Mesendoderm (in vitro differentiated cells): ENCODE measurements at regions not wholly inside any gene's neighbourhood (a gene's known extent, or its start where the extent isn't known, plus 50 kb on each side); places are given as distances from the start of the nearest gene placed in this dataset.

Experiments
- DNase-seq: peaks from one replicate; pipeline ENCODE4 v3.0.0; 2013
- H2AK5ac ChIP-seq: 2 replicates; pipeline ENCODE4 v1.6.1; 2013; ENCODE audit warnings: low read length, inconsistent platforms
- H2BK120ac ChIP-seq: 2 replicates; pipeline ENCODE4 v1.6.1; 2013; ENCODE audit warnings: low read depth, mild to moderate bottlenecking, low read length, moderate library complexity, mixed read lengths
- H2BK15ac ChIP-seq: replicated peaks from 2 replicates; pipeline ENCODE4 v1.6.1; 2013; ENCODE audit warnings: low read depth, mild to moderate bottlenecking, moderate library complexity
- H2BK5ac ChIP-seq: 2 replicates; pipeline ENCODE4 v1.6.1; 2013; ENCODE audit warnings: low read length, inconsistent platforms
- H3K18ac ChIP-seq: 2 replicates; pipeline ENCODE4 v1.6.1; 2013; ENCODE audit warnings: mild to moderate bottlenecking, low read length, mixed read lengths
- H3K23ac ChIP-seq: one replicate; pipeline ENCODE4 v1.6.1; 2013; ENCODE audit warnings: low read length
- H3K27ac ChIP-seq: 2 replicates; pipeline ENCODE4 v1.5.1; 2013; ENCODE audit warnings: low read depth, mild to moderate bottlenecking, inconsistent platforms, low read length, moderate library complexity
- H3K27me3 ChIP-seq: 2 replicates; pipeline ENCODE4 v1.6.1; 2013; ENCODE audit warnings: low read length, control low read depth, mild to moderate bottlenecking, inconsistent platforms; ENCODE audit not compliant: insufficient read depth, poor library complexity
- H3K36me3 ChIP-seq: 2 replicates; pipeline ENCODE4 v1.6.1; 2013; ENCODE audit warnings: low read length, inconsistent platforms; ENCODE audit not compliant: control insufficient read depth, insufficient read depth
- H3K4ac ChIP-seq: one replicate; pipeline ENCODE4 v1.6.1; 2013; ENCODE audit warnings: low read depth, mild to moderate bottlenecking, low read length, moderate library complexity
- H3K4me1 ChIP-seq: 2 replicates; pipeline ENCODE4 v1.6.1; 2013; ENCODE audit warnings: low read depth, low read length, inconsistent platforms; ENCODE audit not compliant: control insufficient read depth
- H3K4me2 ChIP-seq: 2 replicates; pipeline ENCODE4 v1.6.1; 2013; ENCODE audit warnings: low read length
- H3K4me3 ChIP-seq: 2 replicates; pipeline ENCODE4 v1.5.1; 2013; ENCODE audit warnings: mild to moderate bottlenecking, low read length
- H3K56ac ChIP-seq: one replicate; pipeline ENCODE4 v1.6.1; 2013; ENCODE audit warnings: low read length
- H3K79me1 ChIP-seq: 2 replicates; pipeline ENCODE4 v1.6.1; 2013; ENCODE audit warnings: low read length, inconsistent platforms
- H3K79me2 ChIP-seq: 2 replicates; pipeline ENCODE4 v1.6.1; 2013; ENCODE audit warnings: mild to moderate bottlenecking, low read length; ENCODE audit not compliant: control insufficient read depth, insufficient read depth
- H3K9ac ChIP-seq: 2 replicates; pipeline ENCODE4 v1.6.1; 2013; ENCODE audit warnings: low read length, inconsistent platforms
- H4K5ac ChIP-seq: one replicate; pipeline ENCODE4 v1.6.1; 2013; ENCODE audit warnings: low read length
- H4K8ac ChIP-seq: one replicate; pipeline ENCODE4 v1.6.1; 2013; ENCODE audit warnings: low read depth, mild to moderate bottlenecking, control low read depth, low read length, moderate library complexity
- WGBS: extraction: QIAGEN DNeasy Blood & Tissue Kit; methylation state at CpG from one replicate; pipeline ENCODE4 v1.1.7; 2013; ENCODE audit warnings: low lambda C conversion rate, missing lambda C conversion rate; ENCODE audit not compliant: insufficient coverage; ENCODE audit errors: extremely low coverage; 5-methylcytosine and 5-hydroxymethylcytosine counted together

GRCh38 chr4:11596989-11597388 lies 168.3 kb upstream of the HS3ST1 start:
- no peak overlapping the region for H3K4me2 ChIP-seq
- H3K4me1 ChIP-seq, result peaks cover 4% of the 10 kb centered on the region
- no peak overlapping the region for H2BK120ac ChIP-seq
- H2AK5ac ChIP-seq, result no peak overlapping the region
- H4K5ac ChIP-seq, result no peak overlapping the region
- H2BK15ac ChIP-seq, result no peak overlapping the region
- WGBS, result no CpG with 5 or more reads among the region's 2 CpGs
- H4K8ac ChIP-seq, result no peak overlapping the region
- no peak overlapping the region for H3K56ac ChIP-seq
- no peak overlapping the region for H3K4ac ChIP-seq
- no peaks in the 10 kb centered on the region for H3K27me3 ChIP-seq
- no peak overlapping the region for H3K18ac ChIP-seq
- H3K36me3 ChIP-seq, result no peaks in the 10 kb centered on the region
- H2BK5ac ChIP-seq, result no peak overlapping the region
- DNase-seq, result no peak
- H3K27ac ChIP-seq, result no peak overlapping the region
- no peak overlapping the region for H3K9ac ChIP-seq
- no peaks in the 10 kb centered on the region for H3K79me2 ChIP-seq
- no peaks in the 10 kb centered on the region for H3K79me1 ChIP-seq
- H3K23ac ChIP-seq, result no peak overlapping the region
- no peak overlapping the region for H3K4me3 ChIP-seq

- Histone ChIP-seq H2AK5ac (no peak overlapping the region), H3K36me3 (no peaks in the 10 kb centered on the region), H3K27ac (no peak overlapping the region), H3K79me1 (no peaks in the 10 kb centered on the region), H3K27me3 (no peaks in the 10 kb centered on the region), H3K56ac (no peak overlapping the region), H2BK5ac (no peak overlapping the region), H3K9ac (no peak overlapping the region), H3K18ac (no peak overlapping the region), H3K4me1 (peaks cover 4% of the 10 kb centered on the region), H2BK120ac (no peak overlapping the region), H3K4me2 (no peak overlapping the region), H4K8ac (no peak overlapping the region), H3K4me3 (no peak overlapping the region), H2BK15ac (peak overlapping the region; percentile 25), H3K4ac (no peak overlapping the region), H3K23ac (no peak overlapping the region), H4K5ac (no peak overlapping the region), H3K79me2 (no peaks in the 10 kb centered on the region)
- no peak for DNase-seq
- WGBS, result no CpG with 5 or more reads among the region's 7 CpGs
Observed at GRCh38 chr4:11593576-11594116, 165.0 kb upstream of the HS3ST1 start.

DNA sequence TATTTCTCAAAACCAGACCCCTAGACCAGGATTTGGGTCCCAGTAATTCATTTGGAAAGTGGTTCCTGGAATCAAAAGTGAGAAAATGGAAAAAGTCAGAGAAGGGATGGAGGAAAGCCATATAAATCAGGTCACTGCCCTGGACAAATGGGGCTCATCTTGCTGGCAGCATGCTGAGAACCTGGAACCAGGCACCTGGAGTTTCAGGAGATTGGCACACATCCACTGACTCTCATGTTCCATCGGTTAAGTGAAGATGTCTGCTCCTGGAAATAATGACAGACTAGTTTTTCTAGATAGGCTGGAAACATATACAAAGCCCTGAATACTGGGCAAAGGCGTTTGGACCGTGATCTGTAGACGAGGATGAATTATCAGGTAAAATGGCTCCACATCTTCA lies 163.6 kb upstream of the HS3ST1 start:
- no peak for DNase-seq
- Histone ChIP-seq H3K4me3 (no peak overlapping the region), H3K9ac (no peak overlapping the region), H3K79me2 (no peaks in the 10 kb centered on the region), H3K27me3 (no peaks in the 10 kb centered on the region), H2BK120ac (no peak overlapping the region), H3K4ac (no peak overlapping the region), H2AK5ac (no peak overlapping the region), H3K56ac (no peak overlapping the region), H3K4me2 (no peak overlapping the region), H3K36me3 (no peaks in the 10 kb centered on the region), H3K23ac (no peak overlapping the region), H4K8ac (no peak overlapping the region), H3K79me1 (no peaks in the 10 kb centered on the region), H2BK15ac (no peak overlapping the region), H3K18ac (no peak overlapping the region), H3K27ac (no peak overlapping the region), H3K4me1 (peaks cover 4% of the 10 kb centered on the region), H4K5ac (no peak overlapping the region), H2BK5ac (no peak overlapping the region)
- WGBS, result no CpG with 5 or more reads among the region's 4 CpGs

- Histone ChIP-seq H3K27me3 (no peaks in the 10 kb centered on the region), H3K23ac (no peak overlapping the region), H2BK5ac (no peak overlapping the region), H4K5ac (no peak overlapping the region), H3K4me2 (no peak overlapping the region), H4K8ac (no peak overlapping the region), H3K4me3 (no peak overlapping the region), H3K56ac (no peak overlapping the region), H3K79me2 (no peaks in the 10 kb centered on the region), H3K18ac (no peak overlapping the region), H3K36me3 (no peaks in the 10 kb centered on the region), H3K4ac (no peak overlapping the region), H3K4me1 (peaks cover 4% of the 10 kb centered on the region), H3K79me1 (no peaks in the 10 kb centered on the region), H2AK5ac (no peak overlapping the region), H2BK15ac (no peak overlapping the region), H2BK120ac (no peak overlapping the region), H3K27ac (no peak overlapping the region), H3K9ac (no peak overlapping the region)
- no peak for DNase-seq
- WGBS, result no CpG with 5 or more reads among the region's 2 CpGs
Observed at GRCh38 chr4:11590132-11590531, 161.4 kb upstream of the HS3ST1 start.

GRCh38 chr4:11589676-11590075 lies 161.0 kb upstream of the HS3ST1 start:
- no peak overlapping the region for H3K4me3 ChIP-seq
- H3K56ac ChIP-seq, result no peak overlapping the region
- no peaks in the 10 kb centered on the region for H3K36me3 ChIP-seq
- H3K9ac ChIP-seq, result no peak overlapping the region
- DNase-seq, result no peak
- H2BK15ac ChIP-seq, result no peak overlapping the region
- WGBS, result 100% methylated on average over 1 of the region's 1 CpG
- no peak overlapping the region for H3K4ac ChIP-seq
- no peak overlapping the region for H2BK5ac ChIP-seq
- no peak overlapping the region for H2BK120ac ChIP-seq
- H3K27me3 ChIP-seq, result no peaks in the 10 kb centered on the region
- no peak overlapping the region for H4K5ac ChIP-seq
- H2AK5ac ChIP-seq, result no peak overlapping the region
- H3K18ac ChIP-seq, result no peak overlapping the region
- no peak overlapping the region for H4K8ac ChIP-seq
- H3K4me1 ChIP-seq, result peaks cover 4% of the 10 kb centered on the region
- no peak overlapping the region for H3K27ac ChIP-seq
- no peak overlapping the region for H3K4me2 ChIP-seq
- no peak overlapping the region for H3K23ac ChIP-seq
- H3K79me1 ChIP-seq, result no peaks in the 10 kb centered on the region
- H3K79me2 ChIP-seq, result no peaks in the 10 kb centered on the region

GRCh38 chr4:11587797-11588196 lies 159.1 kb upstream of the HS3ST1 start:
- no peak overlapping the region for H3K27ac ChIP-seq

More at GRCh38 chr4:11587797-11588196, 159.1 kb upstream of the HS3ST1 start:
- Histone ChIP-seq H2AK5ac (no peak overlapping the region), H3K79me2 (no peaks in the 10 kb centered on the region), H3K4me1 (peaks cover 1% of the 10 kb centered on the region), H3K4me2 (no peak overlapping the region), H2BK120ac (no peak overlapping the region), H3K9ac (no peak overlapping the region), H3K4ac (no peak overlapping the region), H2BK5ac (no peak overlapping the region), H3K56ac (no peak overlapping the region), H3K18ac (no peak overlapping the region), H3K23ac (no peak overlapping the region), H2BK15ac (no peak overlapping the region), H4K5ac (no peak overlapping the region), H3K4me3 (no peak overlapping the region), H3K79me1 (no peaks in the 10 kb centered on the region), H4K8ac (no peak overlapping the region), H3K27me3 (no peaks in the 10 kb centered on the region), H3K36me3 (no peaks in the 10 kb centered on the region)
- DNase-seq, result no peak
- no CpG with 5 or more reads among the region's 5 CpGs for WGBS
